SK-N-MC (cell line): ENCODE measurements at regions not wholly inside any gene's neighbourhood (a gene's known extent, or its start where the extent isn't known, plus 50 kb on each side); places are given as distances from the start of the nearest gene placed in this dataset.

ENCODE experiments used
- DNase-seq: peaks from one replicate; pipeline ENCODE4 v3.0.0-alpha.2; 2011; ENCODE audit warnings: low read depth, low spot score
- H3K27ac ChIP-seq: fragments of 200-600 bp; sonication (generic); 2 replicates; pipeline ENCODE4 v1.5.1; 2016; ENCODE audit warnings: mixed run types
- H3K36me3 ChIP-seq: fragments of 200-600 bp; sonication (generic); 2 replicates; pipeline ENCODE4 v1.6.1; 2017; ENCODE audit warnings: antibody characterized with exemption, low read length, mixed read lengths; ENCODE audit not compliant: insufficient read depth
- H3K4me3 ChIP-seq: fragments of 200-600 bp; sonication (generic); 2 replicates; pipeline ENCODE4 v1.5.1; 2016
- H3K9ac ChIP-seq: fragments of 200-600 bp; sonication (generic); 2 replicates; pipeline ENCODE4 v1.8.0; 2017; ENCODE audit warnings: mixed run types, mixed read lengths; ENCODE audit not compliant: insufficient read length
- H3K9me3 ChIP-seq: fragments of 200-600 bp; sonication (generic); 2 replicates; pipeline ENCODE4 v1.6.1; 2017; ENCODE audit warnings: low read depth, mild to moderate bottlenecking, antibody characterized with exemption, low read length, moderate library complexity, mixed read lengths
- EZH2 ChIP-seq: fragments of 200-600 bp; sonication (generic); IDR thresholded peaks from one replicate; pipeline ENCODE4 v1.6.1; 2017; ENCODE audit warnings: antibody characterized with exemption
- FOXP2 ChIP-seq: optimal IDR thresholded peaks from 2 replicates; pipeline ENCODE3; 2011; ENCODE audit warnings: mild to moderate bottlenecking, moderate library complexity; ENCODE audit not compliant: insufficient read depth; ENCODE audit errors: extremely low read length, control extremely low read depth
- POLR2AphosphoS5 ChIP-seq: IDR thresholded peaks from 2 replicates; pipeline ENCODE4 v1.6.1; 2012; ENCODE audit warnings: mild to moderate bottlenecking, low read depth, low read length, borderline replicate concordance

- Histone ChIP-seq H3K36me3 (no peaks in the 10 kb centered on the region), H3K27ac (no peak overlapping the region), H3K9me3 (no peaks in the 10 kb centered on the region), H3K9ac (no peak overlapping the region), H3K4me3 (no peak overlapping the region)
- TF ChIP-seq FOXP2: no peak
- no peak for TF ChIP-seq EZH2
- TF ChIP-seq POLR2AphosphoS5: no peak
- no peak for DNase-seq
Observed at GRCh38 chr2:125168442-125168841, 1143.4 kb downstream of the CNTNAP5 start.

- no peak overlapping the region for H3K27ac ChIP-seq
- no peak overlapping the region for H3K9ac ChIP-seq
- no peak overlapping the region for H3K4me3 ChIP-seq
- DNase-seq: no peak
- no peaks in the 10 kb centered on the region for H3K9me3 ChIP-seq
- H3K36me3 ChIP-seq: no peaks in the 10 kb centered on the region
- TF ChIP-seq FOXP2 (no peak), POLR2AphosphoS5 (no peak), EZH2 (no peak)
Observed at GRCh38 chr2:125169022-125169763, 1144.1 kb downstream of the CNTNAP5 start.

- no peak overlapping the region for H3K27ac ChIP-seq
- no peak overlapping the region for H3K4me3 ChIP-seq
- H3K36me3 ChIP-seq: no peaks in the 10 kb centered on the region
- no peak for TF ChIP-seq EZH2
- no peak for TF ChIP-seq FOXP2
- no peak for TF ChIP-seq POLR2AphosphoS5
- no peaks in the 10 kb centered on the region for H3K9me3 ChIP-seq
- DNase-seq: no peak
- no peak overlapping the region for H3K9ac ChIP-seq
Observed at GRCh38 chr2:125169764-125170146, 1144.7 kb downstream of the CNTNAP5 start.

GRCh38 chr2:125172181-125172580 lies 1147.1 kb downstream of the CNTNAP5 start:
- H3K9me3 ChIP-seq: no peaks in the 10 kb centered on the region
- TF ChIP-seq EZH2 (no peak), FOXP2 (no peak), POLR2AphosphoS5 (no peak)
- H3K27ac ChIP-seq: no peak overlapping the region
- H3K36me3 ChIP-seq: no peaks in the 10 kb centered on the region
- H3K4me3 ChIP-seq: no peak overlapping the region
- no peak for DNase-seq
- H3K9ac ChIP-seq: no peak overlapping the region

GRCh38 chr2:125175415-125175814 lies 1150.3 kb downstream of the CNTNAP5 start:
- Histone ChIP-seq H3K9ac (no peak overlapping the region), H3K4me3 (no peak overlapping the region), H3K36me3 (no peaks in the 10 kb centered on the region), H3K9me3 (no peaks in the 10 kb centered on the region), H3K27ac (no peak overlapping the region)
- TF ChIP-seq POLR2AphosphoS5 (no peak), EZH2 (no peak), FOXP2 (no peak)
- DNase-seq: no peak

- H3K9ac ChIP-seq: no peak overlapping the region
- H3K9me3 ChIP-seq: no peaks in the 10 kb centered on the region
- no peak overlapping the region for H3K27ac ChIP-seq
- no peak overlapping the region for H3K4me3 ChIP-seq
- H3K36me3 ChIP-seq: no peaks in the 10 kb centered on the region
- no peak for TF ChIP-seq POLR2AphosphoS5
- DNase-seq: no peak
Observed at GRCh38 chr2:125185691-125186270, 1160.7 kb downstream of the CNTNAP5 start.

- Histone ChIP-seq H3K4me3 (no peak overlapping the region), H3K9ac (no peak overlapping the region), H3K9me3 (no peaks in the 10 kb centered on the region), H3K36me3 (no peaks in the 10 kb centered on the region), H3K27ac (no peak overlapping the region)
- DNase-seq: no peak
- TF ChIP-seq FOXP2: no peak
- no peak for TF ChIP-seq POLR2AphosphoS5
- TF ChIP-seq EZH2: no peak
Observed at GRCh38 chr2:125207431-125207830, 1182.3 kb downstream of the CNTNAP5 start.

GRCh38 chr2:125216321-125216720 lies 1191.2 kb downstream of the CNTNAP5 start:
- H3K9me3 ChIP-seq: no peaks in the 10 kb centered on the region
- TF ChIP-seq EZH2 (no peak), POLR2AphosphoS5 (no peak), FOXP2 (no peak)
- DNase-seq: no peak
- no peak overlapping the region for H3K9ac ChIP-seq
- no peak overlapping the region for H3K4me3 ChIP-seq
- no peak overlapping the region for H3K27ac ChIP-seq
- no peaks in the 10 kb centered on the region for H3K36me3 ChIP-seq

GRCh38 chr2:125224188-125224587 lies 1199.1 kb downstream of the CNTNAP5 start:
- TF ChIP-seq POLR2AphosphoS5 (no peak), EZH2 (no peak), FOXP2 (no peak)
- no peak for DNase-seq
- H3K36me3 ChIP-seq: no peaks in the 10 kb centered on the region

More at GRCh38 chr2:125224188-125224587, 1199.1 kb downstream of the CNTNAP5 start:
- no peak overlapping the region for H3K4me3 ChIP-seq
- H3K27ac ChIP-seq: no peak overlapping the region
- no peaks in the 10 kb centered on the region for H3K9me3 ChIP-seq
- no peak overlapping the region for H3K9ac ChIP-seq
